Hippocampal formation (tissue), 2 donors: ENCODE measurements at regions not wholly inside any gene's neighbourhood (a gene's known extent, or its start where the extent isn't known, plus 50 kb on each side); places are given as distances from the start of the nearest gene placed in this dataset.
"Not testable (repeated sequence)": the region's sequence is repeated elsewhere in the genome, so short reads cannot be mapped to it uniquely, and the experiment has no call there.

ENCODE experiments used
- DNase-seq, 2 donors: peaks; one replicate each; lab custom pipeline; 2025; lab: John Stamatoyannopoulos, UW

DNA sequence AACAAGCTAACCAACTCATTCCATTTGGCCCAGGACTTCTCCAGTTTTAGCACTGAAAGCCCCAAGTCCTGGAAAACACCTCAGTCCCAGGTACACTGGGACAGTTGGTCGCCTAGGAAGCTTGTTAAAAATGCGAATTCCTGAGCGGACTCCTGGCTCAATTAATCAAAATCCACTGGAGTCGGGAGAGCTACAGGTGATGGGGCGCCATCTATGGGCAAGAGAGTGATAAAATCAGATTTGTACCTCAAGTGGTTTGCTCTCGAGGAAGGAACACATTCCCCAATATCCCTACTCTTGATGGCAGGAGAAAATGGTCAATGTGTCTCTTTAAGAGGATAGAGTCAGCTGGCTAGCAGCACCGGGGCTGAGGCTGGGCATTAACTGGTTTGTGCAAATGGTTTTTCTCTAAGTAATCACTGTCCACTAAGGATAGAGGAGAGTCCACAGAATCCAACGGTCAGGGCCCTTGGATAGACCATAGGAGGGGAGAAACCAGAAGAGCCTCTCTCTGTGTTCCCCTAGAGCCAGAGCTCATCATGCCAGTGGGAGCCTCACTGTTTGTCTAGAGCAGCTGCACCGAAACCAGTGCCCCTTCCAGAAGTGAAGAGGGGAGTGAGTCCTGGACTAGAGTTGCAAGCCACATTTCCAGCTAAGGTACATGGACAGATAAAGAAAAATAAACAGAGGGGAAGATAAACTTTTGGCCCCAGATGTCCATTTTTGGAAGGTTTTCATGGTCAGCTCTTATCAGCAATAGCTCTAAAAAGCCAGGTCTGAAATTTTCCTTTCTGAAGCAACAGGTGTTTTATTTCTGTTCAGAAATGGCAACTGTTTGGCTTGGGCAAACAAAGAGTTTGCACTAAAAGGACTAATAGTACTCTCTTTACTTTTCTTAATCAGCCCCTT, 148.5 kb downstream of the TENT5C start:
- DNase-seq, result peak; percentile 35

GRCh38 chr1:117757668-117758067, 151.8 kb downstream of the TENT5C start:
- DNase-seq, result no peak

DNA sequence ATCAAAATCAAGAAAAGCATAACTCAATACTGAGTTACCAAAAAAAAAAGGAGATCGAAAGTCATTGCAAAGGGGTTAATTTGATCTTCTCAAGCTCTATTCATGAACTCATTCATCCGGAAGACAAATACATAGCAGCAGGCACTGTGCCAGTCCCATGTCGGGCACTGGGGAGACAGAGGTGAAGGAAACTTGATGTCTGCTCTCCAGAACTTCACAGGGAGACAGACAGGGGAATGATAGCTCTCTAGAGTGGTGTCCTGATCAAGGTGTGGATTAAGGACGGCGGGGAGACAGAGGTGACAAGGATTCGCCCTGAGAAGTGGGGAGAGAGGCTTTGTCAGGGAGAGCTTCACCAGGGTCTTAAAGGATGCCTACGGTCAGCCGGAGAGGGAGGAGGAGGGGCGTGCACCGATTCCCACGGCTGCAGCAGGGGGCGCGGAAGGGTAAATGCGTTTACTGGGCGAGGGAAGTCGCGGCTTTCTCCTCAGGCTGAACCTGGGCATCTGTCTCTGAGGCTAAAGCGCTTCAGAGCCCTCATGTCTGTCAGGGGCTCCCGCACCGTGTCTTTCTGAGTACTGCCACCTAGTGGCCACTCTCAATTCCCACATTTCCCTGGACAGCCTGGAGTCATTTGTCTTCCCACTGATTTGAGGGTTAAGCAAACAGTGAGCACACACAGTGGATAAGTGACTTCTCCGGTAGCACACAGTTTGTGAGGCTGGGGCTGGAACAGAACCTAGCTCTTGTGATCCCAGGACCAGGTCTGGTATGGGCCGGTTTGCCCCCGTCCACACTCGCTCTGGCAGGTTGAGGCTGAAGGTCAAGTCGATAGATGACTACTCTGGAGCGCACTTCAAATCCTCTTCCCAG, 152.8 kb downstream of the TENT5C start:
- DNase-seq, result peak; percentile 36 to 64

DNA sequence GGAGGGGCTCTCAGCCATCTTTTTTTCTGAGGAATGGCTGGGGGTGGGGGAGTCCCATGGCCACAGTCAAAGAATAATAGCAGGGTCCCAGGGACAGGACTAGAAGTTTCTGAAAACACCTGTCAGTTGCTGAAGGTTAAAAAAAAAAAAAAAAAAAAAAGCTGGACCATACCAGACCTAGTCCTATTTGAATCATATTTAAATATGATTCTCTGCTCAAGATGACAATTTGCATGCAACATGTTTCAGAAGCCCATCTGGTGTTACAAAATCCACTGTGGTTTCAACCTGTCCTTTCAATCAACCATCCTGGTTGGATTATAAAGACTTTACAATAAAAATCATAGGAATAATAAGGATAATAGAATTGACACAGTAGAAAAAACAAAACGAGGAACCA, 153.7 kb downstream of the TENT5C start:
- no peak for DNase-seq

GRCh38 chr1:117760069-117760468, 154.2 kb downstream of the TENT5C start:
- DNase-seq, result no peak

DNA sequence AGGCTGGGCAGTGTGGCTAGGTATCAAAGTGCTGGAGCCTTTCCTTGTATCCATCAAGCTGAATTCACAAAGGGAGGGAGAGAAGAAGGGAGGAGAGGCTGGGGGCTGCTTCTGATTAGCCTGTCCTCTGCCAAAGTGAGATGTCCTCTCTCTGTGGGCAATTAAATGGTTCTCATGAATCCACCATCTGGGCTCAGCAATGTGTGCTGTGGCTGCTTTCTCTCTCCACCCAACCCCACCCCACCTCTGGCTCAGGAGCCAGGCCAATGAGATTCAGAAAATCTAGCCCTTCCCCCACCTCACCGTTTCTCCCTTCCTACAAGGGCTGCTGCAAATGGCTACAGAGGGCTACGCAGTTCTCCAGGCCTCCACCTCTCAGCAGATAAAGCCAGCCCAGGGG, 154.6 kb downstream of the TENT5C start:
- DNase-seq, result no peak

DNA sequence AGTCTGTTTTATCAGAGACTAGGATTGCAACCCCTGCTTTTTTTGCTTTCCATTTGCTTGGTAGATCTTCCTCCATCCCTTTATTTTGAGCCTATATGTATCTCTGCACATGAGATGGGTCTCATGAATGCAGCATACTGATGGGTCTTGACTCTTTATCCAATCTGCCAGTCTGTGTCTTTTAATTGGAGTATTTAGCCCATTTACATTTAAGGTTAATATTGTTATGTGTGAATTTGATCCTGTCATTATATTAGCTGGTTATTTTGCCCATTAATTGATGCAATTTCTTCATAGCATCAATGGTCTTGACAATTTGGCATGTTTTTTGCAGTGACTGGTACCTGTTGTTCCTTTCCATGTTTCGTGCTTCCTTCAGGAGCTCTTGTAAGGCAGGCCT, 161.7 kb downstream of the GDAP2 start:
- DNase-seq, result not testable (repeated sequence)

- DNase-seq, result no peak
Measured at GRCh38 chr1:117770981-117771531, 158.4 kb downstream of the GDAP2 start.

DNA sequence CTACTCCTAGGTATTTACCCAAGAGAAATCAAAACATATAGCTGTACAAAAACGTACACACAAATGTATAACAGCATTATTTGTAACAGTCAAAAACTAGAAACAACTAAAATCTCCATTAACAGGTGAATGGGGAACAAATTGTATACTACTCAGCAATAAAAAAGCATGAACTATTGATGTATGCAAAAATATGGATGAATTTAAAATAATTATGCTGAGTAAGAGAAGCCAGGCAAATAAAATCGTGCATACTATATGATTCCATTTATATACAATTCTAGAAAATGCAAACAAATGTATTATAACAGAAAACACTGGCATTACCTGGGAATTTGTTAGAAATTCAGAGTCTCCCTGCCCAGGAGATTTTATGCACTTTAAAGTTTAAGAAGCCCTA, 150.1 kb downstream of the GDAP2 start:
- no peak for DNase-seq

DNA sequence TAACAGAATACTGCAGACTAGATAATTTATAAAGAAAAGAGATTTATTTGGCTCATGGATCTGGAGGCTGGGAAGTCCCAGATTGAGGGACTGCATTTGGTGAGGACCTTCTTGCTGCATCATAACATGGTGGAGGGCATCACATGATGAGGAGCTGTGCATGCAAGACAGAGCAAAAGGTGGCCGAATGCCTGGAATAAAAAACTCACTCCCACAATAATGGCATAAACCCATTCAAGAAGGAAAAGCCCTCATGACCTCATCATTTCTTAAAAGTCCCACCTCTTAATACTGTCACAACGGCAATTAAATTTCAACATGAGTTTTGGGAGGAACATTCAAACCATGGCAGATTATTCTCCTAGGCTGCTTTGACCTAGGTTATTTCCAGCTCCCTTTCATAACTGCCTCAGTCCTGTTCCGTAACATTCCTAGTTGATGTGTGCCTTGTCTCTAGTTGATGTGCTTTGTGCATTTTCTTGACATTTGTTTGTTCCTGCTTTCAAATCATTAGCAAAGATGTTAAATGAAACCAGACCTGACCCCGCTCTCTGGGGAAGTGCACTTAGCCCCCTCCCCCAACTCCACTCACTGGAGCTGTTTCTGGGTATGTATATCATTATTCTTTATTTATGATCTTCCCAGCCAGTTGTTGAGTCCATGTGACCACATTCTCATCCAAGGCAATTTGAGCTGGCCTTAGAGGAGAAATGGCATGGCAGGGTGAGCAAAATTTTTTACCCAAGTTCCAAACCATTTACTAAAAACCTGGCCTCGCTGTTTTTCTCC, 148.5 kb downstream of the GDAP2 start:
- no peak for DNase-seq

GRCh38 chr1:117782056-117782455, 147.4 kb downstream of the GDAP2 start:
- DNase-seq, result no peak

DNA sequence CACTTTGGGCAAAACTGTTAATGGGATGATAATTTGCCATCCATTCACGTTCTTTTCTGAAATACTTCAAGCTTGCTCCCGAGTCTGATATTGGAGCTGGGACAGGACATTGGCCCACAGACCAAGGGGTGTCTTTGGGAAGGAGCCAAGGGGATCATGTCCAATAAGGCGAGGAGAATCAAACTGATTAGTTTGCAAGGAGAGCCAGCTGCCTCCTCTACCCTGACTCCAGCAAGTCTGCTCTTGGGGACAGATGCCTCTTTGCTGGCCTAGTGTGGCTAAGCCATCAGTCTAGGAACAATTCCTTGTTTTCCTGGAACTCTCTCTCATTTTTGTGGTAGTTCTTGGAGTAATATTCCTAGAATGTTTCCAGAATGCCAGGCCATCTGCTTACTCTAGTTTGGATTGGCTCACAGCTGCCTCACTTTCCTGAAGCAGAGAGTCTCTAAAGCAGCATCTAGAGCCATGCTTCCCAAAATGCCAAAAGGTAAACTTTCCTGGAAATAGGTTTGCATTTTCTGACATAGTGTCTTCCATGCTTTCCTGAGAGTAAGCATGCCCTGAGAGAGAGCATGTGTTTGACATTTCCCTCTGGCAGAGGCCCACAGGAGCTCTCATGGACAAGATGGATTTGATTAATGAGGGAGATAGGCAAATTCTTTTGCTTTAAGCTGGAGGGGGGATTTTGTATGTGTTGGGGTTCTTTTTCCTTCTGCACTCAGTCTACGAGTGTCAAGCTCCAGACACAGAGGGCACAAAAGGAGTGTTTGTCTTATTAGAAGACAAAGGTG, 145.6 kb downstream of the GDAP2 start:
- DNase-seq, result no peak

- no peak for DNase-seq
Measured at GRCh38 chr1:117788014-117788413, 141.4 kb downstream of the GDAP2 start.

DNA sequence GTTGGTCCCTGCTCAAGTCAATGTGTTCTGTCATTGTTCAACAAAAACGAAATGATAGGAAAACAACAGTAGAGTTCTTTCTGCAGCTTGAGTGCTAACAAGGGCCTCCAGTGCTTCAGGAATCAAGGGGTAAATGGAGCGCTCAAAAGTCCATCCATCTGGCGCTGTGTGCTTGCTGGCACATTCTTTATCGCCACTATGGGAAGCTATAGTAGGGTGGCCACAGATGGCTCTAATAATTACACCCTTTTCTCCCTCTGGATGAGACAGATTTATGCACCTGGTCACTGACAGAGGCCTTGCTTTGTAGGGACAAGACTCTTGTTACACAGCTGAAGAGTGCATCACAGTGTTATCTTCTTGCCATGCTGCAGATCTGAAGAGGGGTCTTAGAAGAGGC, 136.0 kb downstream of the GDAP2 start:
- DNase-seq, result no peak

GRCh38 chr1:117794073-117794472, 135.3 kb downstream of the GDAP2 start:
- no peak for DNase-seq

DNA sequence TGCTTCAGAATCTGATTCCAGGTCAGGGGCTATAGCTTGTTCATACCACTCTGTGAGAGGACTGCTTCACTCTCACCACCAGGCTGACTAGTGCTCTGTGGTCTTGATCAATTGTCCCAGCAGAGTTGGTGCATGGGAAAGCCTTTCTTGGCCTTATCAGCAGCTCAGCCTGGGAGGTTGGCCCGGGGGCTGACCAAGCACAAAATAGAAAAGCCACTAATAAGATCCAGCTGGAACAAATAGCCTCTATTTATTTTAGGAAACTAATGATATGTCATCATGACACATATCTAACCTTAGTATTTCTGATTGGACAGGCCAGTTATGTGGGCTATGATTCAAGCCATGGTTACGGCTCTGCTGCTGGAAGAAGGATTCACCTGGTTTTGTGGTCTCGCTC, 134.2 kb downstream of the GDAP2 start:
- no peak for DNase-seq

DNA sequence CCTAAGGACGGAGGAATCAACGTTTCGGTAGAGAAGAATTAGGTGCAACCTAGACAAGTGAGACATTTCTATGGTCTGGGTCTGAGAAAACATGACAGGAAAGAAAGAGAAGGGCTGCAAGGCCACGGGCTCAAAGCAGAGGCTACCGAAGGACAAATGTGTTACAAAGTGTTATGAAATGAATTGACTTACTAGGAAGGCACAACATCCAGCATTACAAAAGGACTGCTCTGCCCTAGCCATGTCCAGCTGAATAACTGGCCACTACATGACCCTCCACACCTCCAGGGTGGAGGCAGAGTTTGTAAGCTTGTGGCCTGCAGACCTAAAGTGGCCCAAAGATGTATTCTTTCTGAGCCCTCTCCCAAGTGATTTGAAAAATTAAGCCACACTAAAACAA, 133.6 kb downstream of the GDAP2 start:
- no peak for DNase-seq

- DNase-seq, result no peak
Measured at GRCh38 chr1:117796226-117796625, 133.2 kb downstream of the GDAP2 start.

GRCh38 chr1:117798550-117798949, 130.9 kb downstream of the GDAP2 start:
- DNase-seq, result no peak

- peak in 1 of 2 donors; percentile 5 for DNase-seq
Measured at GRCh38 chr1:117802531-117803257, 126.7 kb downstream of the GDAP2 start.
